Mesendoderm (in vitro differentiated cells): ENCODE measurements at regions not wholly inside any gene's neighbourhood (a gene's known extent, or its start where the extent isn't known, plus 50 kb on each side); places are given as distances from the start of the nearest gene placed in this dataset.

Experiments used
- DNase-seq: peaks from one replicate; pipeline ENCODE4 v3.0.0; 2013
- H2AK5ac ChIP-seq: 2 replicates; pipeline ENCODE4 v1.6.1; 2013; ENCODE audit warnings: low read length, inconsistent platforms
- H2BK120ac ChIP-seq: 2 replicates; pipeline ENCODE4 v1.6.1; 2013; ENCODE audit warnings: low read depth, mild to moderate bottlenecking, low read length, moderate library complexity, mixed read lengths
- H2BK15ac ChIP-seq: replicated peaks from 2 replicates; pipeline ENCODE4 v1.6.1; 2013; ENCODE audit warnings: low read depth, mild to moderate bottlenecking, moderate library complexity
- H2BK5ac ChIP-seq: 2 replicates; pipeline ENCODE4 v1.6.1; 2013; ENCODE audit warnings: low read length, inconsistent platforms
- H3K18ac ChIP-seq: 2 replicates; pipeline ENCODE4 v1.6.1; 2013; ENCODE audit warnings: mild to moderate bottlenecking, low read length, mixed read lengths
- H3K23ac ChIP-seq: one replicate; pipeline ENCODE4 v1.6.1; 2013; ENCODE audit warnings: low read length
- H3K27ac ChIP-seq: 2 replicates; pipeline ENCODE4 v1.5.1; 2013; ENCODE audit warnings: low read depth, mild to moderate bottlenecking, inconsistent platforms, low read length, moderate library complexity
- H3K27me3 ChIP-seq: 2 replicates; pipeline ENCODE4 v1.6.1; 2013; ENCODE audit warnings: low read length, control low read depth, mild to moderate bottlenecking, inconsistent platforms; ENCODE audit not compliant: insufficient read depth, poor library complexity
- H3K36me3 ChIP-seq: 2 replicates; pipeline ENCODE4 v1.6.1; 2013; ENCODE audit warnings: low read length, inconsistent platforms; ENCODE audit not compliant: control insufficient read depth, insufficient read depth
- H3K4ac ChIP-seq: one replicate; pipeline ENCODE4 v1.6.1; 2013; ENCODE audit warnings: low read depth, mild to moderate bottlenecking, low read length, moderate library complexity
- H3K4me1 ChIP-seq: 2 replicates; pipeline ENCODE4 v1.6.1; 2013; ENCODE audit warnings: low read depth, low read length, inconsistent platforms; ENCODE audit not compliant: control insufficient read depth
- H3K4me2 ChIP-seq: 2 replicates; pipeline ENCODE4 v1.6.1; 2013; ENCODE audit warnings: low read length
- H3K4me3 ChIP-seq: 2 replicates; pipeline ENCODE4 v1.5.1; 2013; ENCODE audit warnings: mild to moderate bottlenecking, low read length
- H3K56ac ChIP-seq: one replicate; pipeline ENCODE4 v1.6.1; 2013; ENCODE audit warnings: low read length
- H3K79me1 ChIP-seq: 2 replicates; pipeline ENCODE4 v1.6.1; 2013; ENCODE audit warnings: low read length, inconsistent platforms
- H3K79me2 ChIP-seq: 2 replicates; pipeline ENCODE4 v1.6.1; 2013; ENCODE audit warnings: mild to moderate bottlenecking, low read length; ENCODE audit not compliant: control insufficient read depth, insufficient read depth
- H3K9ac ChIP-seq: 2 replicates; pipeline ENCODE4 v1.6.1; 2013; ENCODE audit warnings: low read length, inconsistent platforms
- H4K5ac ChIP-seq: one replicate; pipeline ENCODE4 v1.6.1; 2013; ENCODE audit warnings: low read length
- H4K8ac ChIP-seq: one replicate; pipeline ENCODE4 v1.6.1; 2013; ENCODE audit warnings: low read depth, mild to moderate bottlenecking, control low read depth, low read length, moderate library complexity
- WGBS: extraction: QIAGEN DNeasy Blood & Tissue Kit; methylation state at CpG from one replicate; pipeline ENCODE4 v1.1.7; 2013; ENCODE audit warnings: low lambda C conversion rate, missing lambda C conversion rate; ENCODE audit not compliant: insufficient coverage; ENCODE audit errors: extremely low coverage; 5-methylcytosine and 5-hydroxymethylcytosine counted together

DNA sequence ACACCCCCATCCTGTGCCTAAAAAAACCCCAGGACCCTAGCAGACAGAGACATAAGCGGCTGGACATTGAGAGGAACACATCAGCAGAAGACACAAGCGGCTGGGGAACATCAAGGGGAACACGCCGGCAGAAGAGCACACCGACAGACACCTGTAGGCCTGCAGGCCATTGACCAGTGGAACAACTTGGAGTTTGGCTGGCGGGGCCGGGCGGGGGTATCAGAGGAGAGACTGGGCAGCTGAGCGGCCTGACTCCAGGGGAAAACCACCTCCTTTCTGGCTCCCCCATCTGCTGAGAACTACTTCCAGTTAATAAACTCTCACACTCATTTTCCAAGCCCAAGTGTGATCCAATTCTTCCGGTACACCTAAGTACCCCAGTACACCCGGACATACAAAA, 264.7 kb upstream of the ISX start:
- H2AK5ac ChIP-seq, result no peak overlapping the region
- no peak overlapping the region for H3K4ac ChIP-seq
- no peak overlapping the region for H3K4me2 ChIP-seq
- no peak overlapping the region for H4K5ac ChIP-seq
- H3K36me3 ChIP-seq, result no peaks in the 10 kb centered on the region
- no peaks in the 10 kb centered on the region for H3K79me2 ChIP-seq
- no peak for DNase-seq
- H3K23ac ChIP-seq, result no peak overlapping the region
- H2BK120ac ChIP-seq, result no peak overlapping the region
- H3K18ac ChIP-seq, result no peak overlapping the region
- no peak overlapping the region for H3K4me3 ChIP-seq
- no peaks in the 10 kb centered on the region for H3K79me1 ChIP-seq
- H4K8ac ChIP-seq, result no peak overlapping the region
- no peak overlapping the region for H3K56ac ChIP-seq
- no peaks in the 10 kb centered on the region for H3K4me1 ChIP-seq
- no peaks in the 10 kb centered on the region for H3K27me3 ChIP-seq
- no peak overlapping the region for H3K27ac ChIP-seq
- H2BK5ac ChIP-seq, result no peak overlapping the region
- no CpG with 5 or more reads among the region's 11 CpGs for WGBS
- H3K9ac ChIP-seq, result no peak overlapping the region
- H2BK15ac ChIP-seq, result no peak overlapping the region

DNA sequence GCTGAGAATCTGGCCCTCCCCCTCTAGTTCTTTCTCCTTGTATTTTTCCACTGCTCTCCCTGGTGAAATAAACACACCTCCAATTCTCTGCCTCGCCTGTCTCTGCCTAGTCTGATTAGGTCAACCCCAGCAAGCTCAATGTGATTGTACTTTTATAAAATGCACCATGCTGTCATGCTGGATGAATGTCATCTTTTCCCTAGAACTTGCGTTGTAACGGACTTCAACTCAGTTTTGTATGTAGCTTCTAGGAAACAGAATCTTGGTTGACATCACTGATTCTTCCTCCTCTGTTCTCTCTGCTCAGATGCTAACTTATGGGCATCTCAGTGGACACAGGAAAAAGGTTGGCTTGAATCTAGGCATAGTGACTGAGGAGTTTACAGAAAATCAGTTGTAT, 261.9 kb upstream of the ISX start:
- no CpG with 5 or more reads among the region's 3 CpGs for WGBS
- H3K4me2 ChIP-seq, result no peak overlapping the region

DNA sequence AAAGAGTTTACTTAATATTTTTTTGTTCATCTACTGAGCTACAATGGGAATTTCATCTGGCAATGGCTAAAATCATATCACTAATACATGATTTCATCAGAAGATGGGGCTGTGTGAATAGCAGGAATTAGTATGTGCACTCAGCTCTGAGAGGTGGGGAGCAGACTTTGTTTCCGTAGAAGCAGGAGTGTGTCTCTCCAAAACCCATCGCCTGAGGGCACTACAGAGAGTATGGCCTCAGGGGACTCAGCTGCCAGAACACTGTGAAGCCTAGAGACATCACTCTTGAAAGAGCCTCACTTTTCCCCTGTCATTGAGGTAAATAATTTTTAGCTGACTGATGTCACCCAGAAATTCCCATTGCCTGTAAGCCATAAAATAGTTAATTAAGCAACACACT, 261.4 kb upstream of the ISX start:
- no peak overlapping the region for H2AK5ac ChIP-seq
- no peak overlapping the region for H2BK5ac ChIP-seq
- no peak overlapping the region for H4K8ac ChIP-seq
- no peak overlapping the region for H3K4ac ChIP-seq
- H2BK15ac ChIP-seq, result no peak overlapping the region
- H3K56ac ChIP-seq, result no peak overlapping the region
- no peaks in the 10 kb centered on the region for H3K4me1 ChIP-seq
- H3K4me2 ChIP-seq, result no peak overlapping the region
- no CpG with 5 or more reads among the region's 2 CpGs for WGBS
- H2BK120ac ChIP-seq, result no peak overlapping the region
- H4K5ac ChIP-seq, result no peak overlapping the region
- H3K18ac ChIP-seq, result no peak overlapping the region
- DNase-seq, result peak; percentile 81
- no peak overlapping the region for H3K23ac ChIP-seq
- no peak overlapping the region for H3K27ac ChIP-seq
- no peaks in the 10 kb centered on the region for H3K79me1 ChIP-seq
- no peak overlapping the region for H3K4me3 ChIP-seq
- no peaks in the 10 kb centered on the region for H3K36me3 ChIP-seq
- no peaks in the 10 kb centered on the region for H3K27me3 ChIP-seq
- no peaks in the 10 kb centered on the region for H3K79me2 ChIP-seq
- H3K9ac ChIP-seq, result no peak overlapping the region

More for the DNA sequence above, 261.9 kb upstream of the ISX start:
- DNase-seq, result no peak
- Histone ChIP-seq H3K4me1 (no peaks in the 10 kb centered on the region), H2BK15ac (no peak overlapping the region), H3K36me3 (no peaks in the 10 kb centered on the region), H3K79me2 (no peaks in the 10 kb centered on the region), H3K27me3 (no peaks in the 10 kb centered on the region), H2AK5ac (no peak overlapping the region), H3K56ac (peak overlapping the region; percentile 4), H3K9ac (no peak overlapping the region), H3K4ac (no peak overlapping the region), H3K4me3 (no peak overlapping the region), H3K18ac (peak overlapping the region; percentile 13), H2BK5ac (no peak overlapping the region), H4K5ac (no peak overlapping the region), H4K8ac (no peak overlapping the region), H3K27ac (no peak overlapping the region), H2BK120ac (no peak overlapping the region), H3K23ac (no peak overlapping the region), H3K79me1 (no peaks in the 10 kb centered on the region)

GRCh38 chr22:34805771-34806170, 260.2 kb upstream of the ISX start:
- H2BK5ac ChIP-seq, result no peak overlapping the region
- H3K4me3 ChIP-seq, result no peak overlapping the region
- H3K4me1 ChIP-seq, result no peaks in the 10 kb centered on the region
- DNase-seq, result no peak
- no peak overlapping the region for H4K5ac ChIP-seq
- no peaks in the 10 kb centered on the region for H3K79me1 ChIP-seq
- H3K56ac ChIP-seq, result no peak overlapping the region
- H3K18ac ChIP-seq, result peak overlapping the region; percentile 40
- H3K36me3 ChIP-seq, result no peaks in the 10 kb centered on the region
- no peak overlapping the region for H3K4me2 ChIP-seq
- H4K8ac ChIP-seq, result no peak overlapping the region
- WGBS, result no CpG with 5 or more reads among the region's 3 CpGs
- no peak overlapping the region for H3K9ac ChIP-seq
- no peaks in the 10 kb centered on the region for H3K79me2 ChIP-seq
- H2AK5ac ChIP-seq, result no peak overlapping the region
- no peak overlapping the region for H2BK15ac ChIP-seq
- H3K27ac ChIP-seq, result no peak overlapping the region
- no peak overlapping the region for H3K23ac ChIP-seq
- peak overlapping the region; percentile 59 for H3K4ac ChIP-seq
- H2BK120ac ChIP-seq, result no peak overlapping the region
- no peaks in the 10 kb centered on the region for H3K27me3 ChIP-seq

DNA sequence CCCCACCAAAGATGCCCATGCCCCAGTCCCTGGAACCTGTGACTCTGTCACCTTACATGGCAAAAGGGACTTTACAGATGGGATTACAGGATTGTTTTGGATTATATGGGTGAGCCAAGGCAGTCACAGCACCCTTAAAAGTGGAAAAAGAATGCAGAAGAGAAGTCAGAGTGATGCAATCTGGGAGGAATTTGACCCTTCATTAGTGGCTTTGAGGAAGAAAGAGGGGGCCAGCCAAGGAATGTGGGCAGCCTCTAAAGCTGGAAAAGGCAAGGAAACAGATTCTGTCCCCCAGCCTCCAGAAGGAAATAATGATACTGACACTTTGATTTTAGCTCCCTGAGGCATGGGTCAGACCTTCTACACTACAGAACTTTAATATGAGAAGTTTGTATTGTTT, 257.3 kb upstream of the ISX start:
- Histone ChIP-seq H3K79me1 (no peaks in the 10 kb centered on the region), H3K56ac (no peak overlapping the region), H2BK15ac (no peak overlapping the region), H3K4me2 (no peak overlapping the region), H3K27me3 (no peaks in the 10 kb centered on the region), H3K36me3 (no peaks in the 10 kb centered on the region), H3K27ac (no peak overlapping the region), H3K9ac (no peak overlapping the region), H4K5ac (no peak overlapping the region), H4K8ac (no peak overlapping the region), H3K4me1 (no peaks in the 10 kb centered on the region), H3K79me2 (no peaks in the 10 kb centered on the region), H3K4ac (no peak overlapping the region), H2AK5ac (no peak overlapping the region), H3K4me3 (no peak overlapping the region), H2BK120ac (peak overlapping the region; percentile 78), H2BK5ac (no peak overlapping the region), H3K18ac (no peak overlapping the region), H3K23ac (no peak overlapping the region)
- peak; percentile 69 for DNase-seq

- H3K4me1 ChIP-seq, result peaks cover 4% of the 10 kb centered on the region
- WGBS, result no CpG with 5 or more reads among the region's 1 CpG
- no peak overlapping the region for H3K23ac ChIP-seq
- no peaks in the 10 kb centered on the region for H3K79me1 ChIP-seq
- H2AK5ac ChIP-seq, result peak overlapping the region; percentile 14
- H3K79me2 ChIP-seq, result no peaks in the 10 kb centered on the region
- H2BK5ac ChIP-seq, result no peak overlapping the region
- H3K9ac ChIP-seq, result no peak overlapping the region
- no peak overlapping the region for H3K18ac ChIP-seq
- H3K27me3 ChIP-seq, result no peaks in the 10 kb centered on the region
- H3K4ac ChIP-seq, result no peak overlapping the region
- no peaks in the 10 kb centered on the region for H3K36me3 ChIP-seq
- DNase-seq, result peak; percentile 29
- no peak overlapping the region for H3K4me2 ChIP-seq
- no peak overlapping the region for H2BK15ac ChIP-seq
- H3K56ac ChIP-seq, result no peak overlapping the region
- no peak overlapping the region for H4K8ac ChIP-seq
- no peak overlapping the region for H4K5ac ChIP-seq
- H3K27ac ChIP-seq, result no peak overlapping the region
- no peak overlapping the region for H3K4me3 ChIP-seq
- peak overlapping the region; percentile 16 for H2BK120ac ChIP-seq
Measured at GRCh38 chr22:34812631-34813030, 253.3 kb upstream of the ISX start.
